HG02885 (cell line): ENCODE measurements at regions not wholly inside any gene's neighbourhood (a gene's known extent, or its start where the extent isn't known, plus 50 kb on each side); places are given as distances from the start of the nearest gene placed in this dataset.
"Not testable (repeated sequence)": the region's sequence is repeated elsewhere in the genome, so short reads cannot be mapped to it uniquely, and the experiment has no call there.

Experiments
- ATAC-seq: cut with Tn5 transposase; IDR thresholded peaks from one replicate; pipeline ENCODE4 v1.9.1; 2021; ENCODE audit warnings: mild to moderate bottlenecking; ENCODE audit not compliant: unreplicated experiment, poor library complexity

DNA sequence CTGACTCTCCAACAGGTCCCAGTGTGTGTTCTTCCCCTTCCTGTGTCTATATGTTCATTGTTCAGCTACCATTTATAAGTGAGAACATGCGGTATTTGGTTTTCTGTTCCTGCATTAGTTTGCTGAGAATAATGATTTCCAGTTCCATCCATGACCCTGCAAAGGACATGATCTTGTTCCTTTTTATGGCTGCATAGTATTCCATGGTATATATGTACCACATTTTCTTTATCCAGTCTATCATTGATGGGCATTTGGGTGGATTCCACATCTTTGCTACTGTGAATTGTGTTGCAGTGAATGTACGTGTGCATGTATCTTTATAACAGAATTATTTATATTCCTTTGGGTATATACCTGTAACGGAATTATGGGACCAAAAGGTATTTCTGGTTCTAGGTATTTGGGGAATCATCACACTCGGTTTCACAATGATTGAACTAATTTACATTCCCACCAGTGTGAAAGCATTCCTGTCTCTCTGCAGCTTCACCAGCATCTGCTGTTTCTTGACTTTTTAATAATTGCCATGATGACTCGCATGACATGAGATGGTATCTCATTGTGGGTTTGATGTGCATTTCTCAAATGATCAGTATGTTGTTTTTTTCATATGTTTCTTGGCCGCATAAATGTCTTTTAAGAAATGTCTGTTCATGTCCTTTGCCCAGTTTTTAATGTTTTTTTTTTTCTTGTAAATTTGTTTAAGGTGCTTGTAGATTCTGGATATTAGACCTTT lies 60.2 kb downstream of the LSMEM1 start:
- no peak for ATAC-seq

DNA sequence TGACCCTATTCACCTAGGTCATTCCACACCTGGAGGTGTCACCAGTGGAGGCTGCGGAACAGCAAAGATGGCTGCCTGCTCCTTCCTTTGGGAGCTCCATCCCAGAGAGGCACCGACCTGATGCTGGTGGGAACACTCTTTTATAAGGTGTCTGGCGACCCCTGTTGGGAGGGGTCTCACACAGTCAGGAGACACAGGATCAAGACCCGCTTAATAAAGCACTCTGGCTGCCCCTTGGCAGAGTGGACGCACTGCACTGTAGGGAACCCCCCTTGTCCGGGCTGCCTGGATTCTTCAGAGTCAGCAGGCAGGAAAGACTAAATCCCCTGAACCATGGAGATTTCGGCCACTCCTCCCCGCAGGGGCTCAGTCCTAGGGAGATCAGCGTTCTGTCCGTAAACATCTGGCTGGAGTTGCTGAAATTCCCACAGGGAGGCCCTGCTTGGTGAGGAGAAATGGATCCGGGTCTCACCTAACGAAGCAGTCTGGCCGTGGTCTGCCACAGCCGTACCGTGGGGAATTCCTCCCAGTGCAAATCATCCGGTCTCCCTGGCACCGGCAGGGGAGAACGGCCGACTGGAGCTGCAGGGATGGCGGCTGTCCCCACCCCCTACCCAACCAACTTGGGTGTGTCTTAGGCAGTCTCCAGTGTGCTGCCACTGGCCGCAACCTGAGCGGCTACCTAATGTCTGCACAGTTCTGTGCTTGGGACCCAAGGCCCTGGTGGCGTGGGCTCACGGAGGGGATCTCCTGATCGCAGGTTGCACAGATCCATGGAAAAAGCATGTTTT lies 66.1 kb downstream of the LSMEM1 start:
- ATAC-seq = no peak

DNA sequence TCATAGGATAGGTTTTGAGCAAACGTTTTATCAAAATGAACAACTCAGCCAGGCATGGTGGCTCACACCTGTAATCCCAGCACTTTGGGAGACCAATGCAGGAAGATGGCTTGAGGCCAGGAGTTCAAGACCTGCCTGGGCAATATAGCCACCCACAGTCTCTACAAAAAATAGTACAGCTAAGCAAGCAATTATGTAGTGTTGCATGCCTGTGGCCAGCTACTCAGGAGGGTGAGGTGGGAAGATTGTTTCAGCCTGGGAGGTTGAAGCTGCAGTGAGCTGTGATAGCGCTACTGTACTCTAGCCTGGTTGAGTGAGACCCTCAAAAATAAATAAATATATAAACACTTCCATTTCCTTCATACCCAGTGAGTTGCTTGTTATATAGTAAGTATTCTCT lies 67.1 kb downstream of the LSMEM1 start:
- ATAC-seq = no peak

- peak; percentile 92 for ATAC-seq
Measured at GRCh38 chr7:112550468-112551060, 69.8 kb downstream of the LSMEM1 start.

DNA sequence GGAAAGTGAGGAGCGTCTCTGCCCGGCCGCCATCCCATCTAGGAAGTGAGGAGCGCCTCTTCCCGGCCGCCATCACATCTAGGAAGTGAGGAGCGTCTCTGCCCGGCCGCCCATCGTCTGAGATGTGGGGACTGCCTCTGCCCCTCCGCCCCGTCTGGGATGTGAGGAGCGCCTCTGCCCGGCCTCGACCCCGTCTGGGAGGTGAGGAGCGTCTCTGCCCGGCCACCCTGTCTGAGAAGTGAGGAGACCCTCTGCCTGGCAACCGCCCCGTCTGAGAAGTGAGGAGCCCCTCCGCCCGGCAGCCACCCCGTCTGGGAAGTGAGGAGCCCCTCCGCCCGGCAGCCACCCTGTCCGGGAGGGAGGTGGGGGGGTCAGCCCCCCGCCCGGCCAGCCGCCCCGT lies 70.7 kb downstream of the LSMEM1 start:
- ATAC-seq = not testable (repeated sequence)

DNA sequence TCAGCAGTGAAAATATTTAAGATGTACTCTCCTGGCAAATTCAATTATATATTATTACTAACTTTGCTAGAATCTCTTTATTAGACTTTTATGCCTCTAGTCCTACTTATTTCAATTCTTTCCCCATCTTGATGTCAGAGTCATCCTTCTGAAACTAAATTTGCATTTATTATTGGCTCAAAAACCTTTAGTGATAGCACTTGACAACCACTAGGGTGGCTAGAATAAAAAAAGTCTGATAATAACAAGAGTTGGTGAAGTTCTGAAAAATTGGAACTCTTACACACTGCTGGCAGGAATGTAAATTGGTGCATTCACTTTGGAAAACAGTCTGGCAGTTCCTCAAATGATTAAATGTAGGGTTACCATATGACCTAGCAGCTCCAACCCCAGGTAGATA lies 73.8 kb downstream of the LSMEM1 start:
- no peak for ATAC-seq

DNA sequence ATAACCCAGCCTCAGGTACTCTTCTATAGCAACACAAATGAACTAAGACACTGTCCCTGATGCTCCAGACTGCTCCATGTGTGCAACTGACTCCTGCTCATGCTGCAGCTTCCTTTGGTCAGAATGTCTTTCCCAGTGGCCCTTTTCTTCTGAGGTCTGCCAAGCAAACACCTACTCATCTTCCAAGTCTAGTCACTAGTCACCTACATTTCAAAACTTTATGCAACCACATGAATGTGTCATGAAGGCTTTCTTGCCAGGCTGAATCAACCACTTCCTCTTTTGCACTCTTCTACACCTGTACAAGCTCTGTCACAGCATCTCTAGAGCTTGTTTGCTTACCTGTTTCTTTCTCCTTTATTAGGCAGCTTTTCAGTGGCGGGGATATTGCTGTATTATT lies 75.8 kb downstream of the LSMEM1 start:
- peak; percentile 98 for ATAC-seq

- ATAC-seq = no peak
Measured at GRCh38 chr7:112566442-112567324, 85.9 kb downstream of the LSMEM1 start.

DNA sequence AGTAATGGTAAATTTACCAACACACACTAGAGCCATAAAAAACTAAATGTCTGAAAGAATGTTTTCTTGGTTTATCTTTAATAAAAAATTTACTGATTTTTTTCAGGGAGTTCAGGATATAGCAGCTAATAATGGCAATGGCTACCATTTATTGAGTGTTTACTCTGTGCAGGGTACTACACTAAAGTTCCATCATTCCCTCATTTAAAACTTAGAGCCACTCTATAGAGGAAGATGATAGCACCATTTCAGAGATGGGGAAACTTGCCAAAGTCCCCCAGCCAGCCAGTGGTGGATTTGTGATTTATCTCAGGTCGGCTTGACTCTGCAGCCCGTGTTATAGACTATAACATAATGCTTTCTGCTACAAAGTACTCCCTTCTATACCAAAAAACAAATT lies 86.6 kb downstream of the LSMEM1 start:
- no peak for ATAC-seq

- peak; percentile 50 for ATAC-seq
Measured at GRCh38 chr7:112571852-112572607, 91.2 kb downstream of the LSMEM1 start.

- ATAC-seq = no peak
Measured at GRCh38 chr7:112572669-112573301, 92.0 kb downstream of the LSMEM1 start.

DNA sequence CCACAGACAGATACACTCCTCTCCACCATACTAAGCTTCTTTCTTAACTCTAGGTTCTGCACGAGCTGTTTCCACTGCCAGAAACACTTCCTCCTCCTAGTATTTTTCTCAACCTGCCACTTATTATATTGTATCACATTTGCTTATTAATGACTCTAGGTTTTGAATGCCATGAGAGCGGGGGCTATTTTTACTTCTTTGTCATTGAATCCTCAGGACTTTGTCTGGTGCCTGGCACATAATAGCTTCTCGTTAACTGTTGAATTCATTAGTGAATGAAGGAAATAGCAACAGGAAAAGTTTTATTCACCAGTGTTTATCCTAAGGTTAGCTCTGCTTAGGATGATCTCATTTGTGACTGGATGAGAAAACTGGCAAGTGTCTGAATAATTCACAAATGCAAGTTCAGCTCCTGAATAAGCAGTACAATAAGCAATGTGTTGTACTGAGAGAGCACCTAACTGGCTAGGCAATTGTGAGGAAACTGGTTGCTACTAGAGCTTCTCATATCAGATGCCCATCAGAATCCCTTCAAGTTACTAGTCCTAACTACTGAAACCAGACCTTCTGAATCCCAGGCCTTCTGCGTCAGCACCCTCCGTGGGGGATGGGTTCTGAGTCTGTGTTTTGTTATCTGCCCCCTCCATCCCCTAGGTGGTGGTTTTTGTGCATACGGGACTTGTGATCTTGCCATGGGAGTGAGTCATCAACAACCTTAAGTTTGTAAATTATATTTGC lies 92.7 kb downstream of the LSMEM1 start:
- no peak for ATAC-seq

DNA sequence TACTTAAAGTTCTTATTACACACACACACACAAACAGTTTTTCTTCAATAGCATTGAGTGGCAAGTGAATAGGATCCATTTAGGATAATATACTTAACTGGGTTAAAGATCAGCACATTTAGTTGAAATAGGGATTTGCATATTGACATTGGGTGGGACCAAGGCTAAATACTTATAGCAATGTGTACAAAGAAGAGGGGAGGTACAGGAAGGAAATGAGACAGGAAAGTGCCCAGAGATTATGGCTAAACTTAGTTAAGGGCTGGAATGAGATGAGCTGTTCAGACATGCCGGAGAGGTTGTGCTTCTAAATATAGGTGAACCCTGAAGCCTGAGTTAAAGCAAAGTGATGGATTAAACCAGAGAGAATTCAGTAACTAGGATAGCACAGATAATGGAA lies 95.1 kb downstream of the LSMEM1 start:
- ATAC-seq = no peak

- ATAC-seq = no peak
Measured at GRCh38 chr7:112579388-112579787, 98.6 kb downstream of the LSMEM1 start.

GRCh38 chr7:112580717-112581435 lies 100.1 kb downstream of the LSMEM1 start:
- no peak for ATAC-seq

GRCh38 chr7:112581529-112581928 lies 100.7 kb downstream of the LSMEM1 start:
- no peak for ATAC-seq

DNA sequence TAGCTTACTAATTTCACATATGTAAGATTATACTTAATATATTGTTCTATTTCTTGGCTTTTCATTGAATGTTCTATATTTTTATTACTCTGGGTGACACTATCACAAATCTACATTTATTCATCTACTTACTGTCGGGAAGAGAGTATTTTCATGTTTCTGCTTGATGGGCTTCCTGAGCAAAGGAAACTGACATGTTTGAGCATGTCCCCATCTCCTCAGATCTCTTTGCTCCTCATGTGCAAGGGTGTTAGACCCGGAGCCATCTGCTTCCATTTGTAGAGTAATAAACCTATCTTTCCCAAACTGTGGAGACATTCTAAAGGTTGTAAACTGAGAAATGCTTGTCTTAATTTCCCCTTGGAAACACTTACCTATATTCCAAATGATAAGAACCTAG lies 103.5 kb downstream of the LSMEM1 start:
- no peak for ATAC-seq

- ATAC-seq = no peak
Measured at GRCh38 chr7:112587504-112587903, 106.7 kb downstream of the LSMEM1 start.
